ENCODE measurements at regions not wholly inside any gene's neighbourhood (a gene's known extent, or its start where the extent isn't known, plus 50 kb on each side); places are given as distances from the start of the nearest gene placed in this dataset.

- TF ChIP-seq, protein P1, sequence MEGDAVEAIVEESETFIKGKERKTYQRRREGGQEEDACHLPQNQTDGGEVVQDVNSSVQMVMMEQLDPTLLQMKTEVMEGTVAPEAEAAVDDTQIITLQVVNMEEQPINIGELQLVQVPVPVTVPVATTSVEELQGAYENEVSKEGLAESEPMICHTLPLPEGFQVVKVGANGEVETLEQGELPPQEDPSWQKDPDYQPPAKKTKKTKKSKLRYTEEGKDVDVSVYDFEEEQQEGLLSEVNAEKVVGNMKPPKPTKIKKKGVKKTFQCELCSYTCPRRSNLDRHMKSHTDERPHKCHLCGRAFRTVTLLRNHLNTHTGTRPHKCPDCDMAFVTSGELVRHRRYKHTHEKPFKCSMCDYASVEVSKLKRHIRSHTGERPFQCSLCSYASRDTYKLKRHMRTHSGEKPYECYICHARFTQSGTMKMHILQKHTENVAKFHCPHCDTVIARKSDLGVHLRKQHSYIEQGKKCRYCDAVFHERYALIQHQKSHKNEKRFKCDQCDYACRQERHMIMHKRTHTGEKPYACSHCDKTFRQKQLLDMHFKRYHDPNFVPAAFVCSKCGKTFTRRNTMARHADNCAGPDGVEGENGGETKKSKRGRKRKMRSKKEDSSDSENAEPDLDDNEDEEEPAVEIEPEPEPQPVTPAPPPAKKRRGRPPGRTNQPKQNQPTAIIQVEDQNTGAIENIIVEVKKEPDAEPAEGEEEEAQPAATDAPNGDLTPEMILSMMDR (IDR thresholded peaks at IDR 0.05; ENCODE audit: low read depth, low read length, missing control alignments) = no peak
- no peak overlapping the region for H3K4me3 ChIP-seq (replicated peaks; ENCODE audit: low read depth, low read length)
- no peak for DNase-seq (ENCODE audit: extremely low read depth, low read depth)
Observed at GRCh38 chr4:181659202-181659601, 584.0 kb upstream of the TENM3 start.

DNA sequence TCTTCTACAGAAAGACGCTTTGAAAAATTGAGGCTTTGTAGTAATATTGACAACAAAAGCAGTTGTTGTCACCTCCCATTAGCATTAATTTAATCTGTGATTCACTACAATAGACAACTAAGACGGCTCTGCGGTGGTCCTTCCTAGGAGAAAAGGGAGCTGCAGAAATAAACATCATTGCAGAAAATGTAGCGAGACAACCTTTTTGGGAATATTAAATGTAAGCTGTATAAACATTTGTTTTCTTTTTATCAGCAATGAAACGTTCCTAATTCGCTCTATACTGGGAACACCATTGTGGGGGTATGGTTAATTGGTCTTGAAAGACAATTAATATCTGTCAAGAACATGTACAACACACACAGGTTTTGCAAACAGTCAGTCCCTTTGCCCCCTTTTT is 583.3 kb upstream of the TENM3 start:
- H3K4me3 ChIP-seq (replicated peaks; ENCODE audit: low read depth, low read length) = no peak overlapping the region
- no peak for DNase-seq (ENCODE audit: extremely low read depth, low read depth)
- TF ChIP-seq, protein P1 (IDR thresholded peaks at IDR 0.05; ENCODE audit: low read depth, low read length, missing control alignments) = no peak

GRCh38 chr4:181661090-181661489 is 582.1 kb upstream of the TENM3 start:
- TF ChIP-seq, protein P1 (IDR thresholded peaks at IDR 0.05; ENCODE audit: low read depth, low read length, missing control alignments) = no peak
- H3K4me3 ChIP-seq (replicated peaks; ENCODE audit: low read depth, low read length) = no peak overlapping the region
- no peak for DNase-seq (ENCODE audit: extremely low read depth, low read depth)

DNA sequence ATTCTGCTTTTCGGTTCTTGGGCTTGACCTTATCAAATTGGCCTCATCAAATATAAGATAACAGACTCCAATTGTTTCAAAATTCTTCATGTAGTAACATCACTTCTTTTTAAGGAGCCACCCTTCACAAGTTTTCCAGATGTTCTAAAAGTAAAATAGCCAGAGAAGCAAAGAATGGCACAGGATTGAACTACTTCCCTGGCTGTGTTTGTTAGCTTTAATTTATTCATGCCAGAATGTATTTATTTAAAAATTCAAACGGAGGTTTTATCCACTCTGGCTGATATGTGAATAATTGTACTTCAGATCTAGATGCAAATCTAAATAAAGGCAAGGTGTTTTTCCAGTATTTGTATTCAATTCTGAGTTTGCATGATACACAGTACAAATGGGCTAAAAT is 581.3 kb upstream of the TENM3 start:
- DNase-seq (ENCODE audit: extremely low read depth, low read depth) = no peak
- TF ChIP-seq, protein P1 (IDR thresholded peaks at IDR 0.05; ENCODE audit: low read depth, low read length, missing control alignments) = no peak
- H3K4me3 ChIP-seq (replicated peaks; ENCODE audit: low read depth, low read length) = no peak overlapping the region

- no peak overlapping the region for H3K4me3 ChIP-seq (replicated peaks; ENCODE audit: low read depth, low read length)
- TF ChIP-seq, protein P1 (IDR thresholded peaks at IDR 0.05; ENCODE audit: low read depth, low read length, missing control alignments) = no peak
- no peak for DNase-seq (ENCODE audit: extremely low read depth, low read depth)
Observed at GRCh38 chr4:181662383-181662782, 580.8 kb upstream of the TENM3 start.

DNA sequence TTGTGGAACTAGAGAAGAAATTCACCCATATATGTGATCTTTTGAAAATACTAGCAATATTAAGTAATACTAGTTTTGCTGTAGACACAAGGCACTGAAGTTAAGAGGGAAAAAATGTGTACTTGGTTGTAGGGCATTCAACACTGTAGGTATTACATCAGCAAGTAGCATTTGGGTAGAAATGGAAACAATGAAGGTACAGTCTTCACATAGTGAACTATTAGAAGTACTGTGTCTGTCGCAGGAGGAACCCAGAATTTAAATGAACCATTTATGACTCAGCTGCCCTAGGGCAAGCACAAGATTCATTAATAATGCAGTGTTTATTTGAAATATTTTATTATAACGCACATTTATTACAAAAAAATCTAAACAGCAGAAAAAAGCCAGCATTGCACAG is 572.7 kb upstream of the TENM3 start:
- DNase-seq (ENCODE audit: extremely low read depth, low read depth) = no peak
- TF ChIP-seq, protein P1 (IDR thresholded peaks at IDR 0.05; ENCODE audit: low read depth, low read length, missing control alignments) = no peak

GRCh38 chr4:181671672-181672071 is 571.5 kb upstream of the TENM3 start:
- TF ChIP-seq, protein P1 (IDR thresholded peaks at IDR 0.05; ENCODE audit: low read depth, low read length, missing control alignments) = no peak

More for the DNA sequence above, 572.7 kb upstream of the TENM3 start:
- H3K4me3 ChIP-seq (replicated peaks; ENCODE audit: low read depth, low read length) = no peak overlapping the region

More at GRCh38 chr4:181671672-181672071, 571.5 kb upstream of the TENM3 start:
- no peak overlapping the region for H3K4me3 ChIP-seq (replicated peaks; ENCODE audit: low read depth, low read length)
- no peak for DNase-seq (ENCODE audit: extremely low read depth, low read depth)

Data from HFF-Myc (cell line).